Liver (tissue), 8 donors: ENCODE measurements at regions not wholly inside any gene's neighbourhood (a gene's known extent, or its start where the extent isn't known, plus 50 kb on each side); places are given as distances from the start of the nearest gene placed in this dataset.

ENCODE experiments used
- DNase-seq: peaks from one replicate; pipeline ENCODE4 v3.0.0-alpha.2; 2017; ENCODE audit warnings: low spot score
- H3K27ac ChIP-seq, 2 donors: one replicate each; pipeline ENCODE4 v1.7.0; 2013; ENCODE audit warnings: inconsistent platforms in 2 of 2, low read length in 2 of 2, control low read depth in 1 of 2, low read depth in 1 of 2, mild to moderate bottlenecking in 1 of 2
- H3K27me3 ChIP-seq, 4 donors: one replicate each; pipeline versions ENCODE4 v1.6.1 to v1.7.0; 2013; ENCODE audit warnings: low read length in 3 of 4, inconsistent platforms in 1 of 4, mild to moderate bottlenecking in 1 of 4, moderate library complexity in 1 of 4; ENCODE audit not compliant: control insufficient read depth in 4 of 4, insufficient read depth in 4 of 4
- H3K36me3 ChIP-seq, 4 donors: one replicate each; pipeline versions ENCODE4 v1.6.1 to v1.7.0; 2013; ENCODE audit warnings: low read length in 3 of 4, mild to moderate bottlenecking in 3 of 4, low read depth in 1 of 4, moderate library complexity in 1 of 4; ENCODE audit not compliant: control insufficient read depth in 4 of 4, insufficient read depth in 3 of 4
- H3K4me1 ChIP-seq, 4 donors: one replicate each; pipeline versions ENCODE4 v1.6.1 to v1.7.0; 2013; ENCODE audit warnings: low read length in 3 of 4, mild to moderate bottlenecking in 3 of 4, moderate library complexity in 1 of 4; ENCODE audit not compliant: control insufficient read depth in 4 of 4, insufficient read depth in 4 of 4
- H3K4me3 ChIP-seq, 3 donors: one replicate each; pipeline versions ENCODE4 v1.6.1 to v1.7.0; 2013; ENCODE audit warnings: low read length in 3 of 3, control low read depth in 1 of 3, low read depth in 1 of 3, mild to moderate bottlenecking in 1 of 3
- H3K9ac ChIP-seq, 2 donors: one replicate each; pipeline ENCODE4 v1.7.0; 2013; ENCODE audit warnings: low read length in 2 of 2, mild to moderate bottlenecking in 2 of 2, moderate library complexity in 2 of 2, control low read depth in 1 of 2, low read depth in 1 of 2
- H3K9me3 ChIP-seq, 4 donors: one replicate each; pipeline versions ENCODE4 v1.6.1 to v1.7.0; 2013; ENCODE audit warnings: low read length in 3 of 4; ENCODE audit not compliant: control insufficient read depth in 4 of 4
- EGR1 ChIP-seq, 2 donors: IDR thresholded peaks; 2 replicates each; pipeline ENCODE4 v1.6.1; 2016 to 2018; ENCODE audit warnings: antibody characterized with exemption in 2 of 2, low read depth in 2 of 2
- FOXA1 ChIP-seq: IDR thresholded peaks from 2 replicates; pipeline ENCODE4 v1.6.1; 2016; ENCODE audit warnings: antibody characterized with exemption
- GABPA ChIP-seq, 2 donors: IDR thresholded peaks in 1 of 2; conservative IDR thresholded peaks in 1 of 2; 2 replicates each; pipeline ENCODE4 v1.6.1; 2016; ENCODE audit warnings: antibody characterized with exemption in 2 of 2, mild to moderate bottlenecking in 1 of 2, moderate library complexity in 1 of 2
- HNF4A ChIP-seq, 2 donors: conservative IDR thresholded peaks; 2 replicates each; pipeline ENCODE4 v1.6.1; 2016; ENCODE audit warnings: antibody characterized with exemption in 2 of 2, mild to moderate bottlenecking in 2 of 2
- HNF4G ChIP-seq: IDR thresholded peaks from 2 replicates; pipeline ENCODE4 v1.6.1; 2016; ENCODE audit warnings: antibody characterized with exemption
- JUND ChIP-seq, 2 donors: IDR thresholded peaks; 2 replicates each; pipeline ENCODE4 v1.6.1; 2016; ENCODE audit warnings: antibody characterized with exemption in 2 of 2
- NR2F2 ChIP-seq: IDR thresholded peaks from 2 replicates; pipeline ENCODE4 v1.6.1; 2016; ENCODE audit warnings: antibody characterized with exemption
- RAD21 ChIP-seq, 2 donors: IDR thresholded peaks; 2 replicates each; pipeline ENCODE4 v1.6.1; 2016; ENCODE audit warnings: antibody characterized with exemption in 2 of 2, mild to moderate bottlenecking in 2 of 2
- RXRA ChIP-seq, 2 donors: IDR thresholded peaks; 2 replicates each; pipeline ENCODE4 v1.6.1; 2017 to 2018; ENCODE audit warnings: antibody characterized with exemption in 2 of 2, mild to moderate bottlenecking in 1 of 2
- SP1 ChIP-seq: IDR thresholded peaks from 2 replicates; pipeline ENCODE4 v1.6.1; 2018; ENCODE audit warnings: antibody characterized with exemption, mild to moderate bottlenecking
- YY1 ChIP-seq: IDR thresholded peaks from 2 replicates; pipeline ENCODE4 v1.6.1; 2016; ENCODE audit warnings: antibody characterized with exemption, mild to moderate bottlenecking
- WGBS: extraction: QIAGEN DNeasy Blood & Tissue Kit; methylation state at CpG from one replicate; pipeline ENCODE4 v1.1.7; 2013; 5-methylcytosine and 5-hydroxymethylcytosine counted together
- TF ChIP-seq, protein P1 (sequence below): IDR thresholded peaks from 2 replicates; pipeline ENCODE4 v1.6.1; 2016; ENCODE audit warnings: antibody characterized with exemption
- TF ChIP-seq, protein P2 (sequence below): fragments of 150-350 bp; IDR thresholded peaks from 2 replicates; pipeline ENCODE4 v1.5.1; 2017; ENCODE audit warnings: improper control_type of control experiment, low read depth, low read length; ENCODE audit not compliant: missing input control
- TF ChIP-seq, protein P3 (sequence below): IDR thresholded peaks from 2 replicates; pipeline ENCODE4 v1.6.1; 2016; ENCODE audit warnings: antibody characterized with exemption
- TF ChIP-seq, protein P4 (sequence below): IDR thresholded peaks from 2 replicates; pipeline ENCODE4 v1.6.1; 2016; ENCODE audit warnings: antibody characterized with exemption
- TF ChIP-seq, protein P5 (sequence below): IDR thresholded peaks from 2 replicates; pipeline ENCODE4 v1.6.1; 2016; ENCODE audit warnings: antibody characterized with exemption, mild to moderate bottlenecking
- donor health status: healthy.
- donor health status: healthy.
- donor health status: healthy.
- donor health status: healthy.
- donor health status: healthy.

DNA sequence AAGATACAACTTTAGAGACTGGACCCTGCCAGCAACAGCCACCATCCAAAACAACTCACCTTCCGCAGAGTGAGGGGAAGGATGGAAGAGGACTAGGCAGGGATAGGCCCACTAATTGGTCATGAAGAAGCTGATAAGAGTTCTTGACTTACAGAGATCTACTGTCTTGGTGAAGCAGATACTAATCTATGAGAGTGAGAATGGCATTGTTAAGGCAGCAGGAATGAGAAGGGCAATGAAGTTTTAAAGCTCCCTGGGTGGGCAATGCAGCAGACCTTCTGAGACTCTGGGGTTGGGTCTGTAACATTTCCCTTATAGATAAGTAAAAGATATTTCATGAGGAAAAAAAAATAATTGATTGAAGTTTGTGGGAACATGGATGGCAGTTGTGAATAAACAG lies 63.7 kb downstream of the KLF12 start:
- DNase-seq = no peak
- Histone ChIP-seq H3K9ac (no peak overlapping the region), H3K4me3 (no peak overlapping the region), H3K36me3 (no peaks in the 10 kb centered on the region), H3K27me3 (no peaks in the 10 kb centered on the region), H3K27ac (no peak overlapping the region), H3K9me3 (no peaks in the 10 kb centered on the region), H3K4me1 (peaks cover 0 to 18% (median 7%) of the 10 kb centered on the region in 4 donors)
- no peak for TF ChIP-seq GABPA (IDR thresholded peaks at IDR 0.05 in 1 of 2, conservative IDR thresholded peaks at IDR 0.05 in 1 of 2)
- no peak for TF ChIP-seq NR2F2
- TF ChIP-seq, protein P1, sequence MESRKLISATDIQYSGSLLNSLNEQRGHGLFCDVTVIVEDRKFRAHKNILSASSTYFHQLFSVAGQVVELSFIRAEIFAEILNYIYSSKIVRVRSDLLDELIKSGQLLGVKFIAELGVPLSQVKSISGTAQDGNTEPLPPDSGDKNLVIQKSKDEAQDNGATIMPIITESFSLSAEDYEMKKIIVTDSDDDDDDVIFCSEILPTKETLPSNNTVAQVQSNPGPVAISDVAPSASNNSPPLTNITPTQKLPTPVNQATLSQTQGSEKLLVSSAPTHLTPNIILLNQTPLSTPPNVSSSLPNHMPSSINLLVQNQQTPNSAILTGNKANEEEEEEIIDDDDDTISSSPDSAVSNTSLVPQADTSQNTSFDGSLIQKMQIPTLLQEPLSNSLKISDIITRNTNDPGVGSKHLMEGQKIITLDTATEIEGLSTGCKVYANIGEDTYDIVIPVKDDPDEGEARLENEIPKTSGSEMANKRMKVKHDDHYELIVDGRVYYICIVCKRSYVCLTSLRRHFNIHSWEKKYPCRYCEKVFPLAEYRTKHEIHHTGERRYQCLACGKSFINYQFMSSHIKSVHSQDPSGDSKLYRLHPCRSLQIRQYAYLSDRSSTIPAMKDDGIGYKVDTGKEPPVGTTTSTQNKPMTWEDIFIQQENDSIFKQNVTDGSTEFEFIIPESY = no peak
- TF ChIP-seq FOXA1 = no peak
- TF ChIP-seq, protein P2, sequence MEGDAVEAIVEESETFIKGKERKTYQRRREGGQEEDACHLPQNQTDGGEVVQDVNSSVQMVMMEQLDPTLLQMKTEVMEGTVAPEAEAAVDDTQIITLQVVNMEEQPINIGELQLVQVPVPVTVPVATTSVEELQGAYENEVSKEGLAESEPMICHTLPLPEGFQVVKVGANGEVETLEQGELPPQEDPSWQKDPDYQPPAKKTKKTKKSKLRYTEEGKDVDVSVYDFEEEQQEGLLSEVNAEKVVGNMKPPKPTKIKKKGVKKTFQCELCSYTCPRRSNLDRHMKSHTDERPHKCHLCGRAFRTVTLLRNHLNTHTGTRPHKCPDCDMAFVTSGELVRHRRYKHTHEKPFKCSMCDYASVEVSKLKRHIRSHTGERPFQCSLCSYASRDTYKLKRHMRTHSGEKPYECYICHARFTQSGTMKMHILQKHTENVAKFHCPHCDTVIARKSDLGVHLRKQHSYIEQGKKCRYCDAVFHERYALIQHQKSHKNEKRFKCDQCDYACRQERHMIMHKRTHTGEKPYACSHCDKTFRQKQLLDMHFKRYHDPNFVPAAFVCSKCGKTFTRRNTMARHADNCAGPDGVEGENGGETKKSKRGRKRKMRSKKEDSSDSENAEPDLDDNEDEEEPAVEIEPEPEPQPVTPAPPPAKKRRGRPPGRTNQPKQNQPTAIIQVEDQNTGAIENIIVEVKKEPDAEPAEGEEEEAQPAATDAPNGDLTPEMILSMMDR = no peak
- TF ChIP-seq, protein P3, sequence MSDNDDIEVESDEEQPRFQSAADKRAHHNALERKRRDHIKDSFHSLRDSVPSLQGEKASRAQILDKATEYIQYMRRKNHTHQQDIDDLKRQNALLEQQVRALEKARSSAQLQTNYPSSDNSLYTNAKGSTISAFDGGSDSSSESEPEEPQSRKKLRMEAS = no peak
- no peak for TF ChIP-seq EGR1 (IDR thresholded peaks at IDR 0.05; ENCODE audit: low read depth in 2 of 2)
- TF ChIP-seq RXRA (IDR thresholded peaks at IDR 0.05) = no peak
- TF ChIP-seq RAD21 (IDR thresholded peaks at IDR 0.05) = no peak
- TF ChIP-seq, protein P4, sequence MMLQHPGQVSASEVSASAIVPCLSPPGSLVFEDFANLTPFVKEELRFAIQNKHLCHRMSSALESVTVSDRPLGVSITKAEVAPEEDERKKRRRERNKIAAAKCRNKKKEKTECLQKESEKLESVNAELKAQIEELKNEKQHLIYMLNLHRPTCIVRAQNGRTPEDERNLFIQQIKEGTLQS = no peak
- TF ChIP-seq SP1 = no peak
- no peak for TF ChIP-seq YY1
- TF ChIP-seq, protein P5, sequence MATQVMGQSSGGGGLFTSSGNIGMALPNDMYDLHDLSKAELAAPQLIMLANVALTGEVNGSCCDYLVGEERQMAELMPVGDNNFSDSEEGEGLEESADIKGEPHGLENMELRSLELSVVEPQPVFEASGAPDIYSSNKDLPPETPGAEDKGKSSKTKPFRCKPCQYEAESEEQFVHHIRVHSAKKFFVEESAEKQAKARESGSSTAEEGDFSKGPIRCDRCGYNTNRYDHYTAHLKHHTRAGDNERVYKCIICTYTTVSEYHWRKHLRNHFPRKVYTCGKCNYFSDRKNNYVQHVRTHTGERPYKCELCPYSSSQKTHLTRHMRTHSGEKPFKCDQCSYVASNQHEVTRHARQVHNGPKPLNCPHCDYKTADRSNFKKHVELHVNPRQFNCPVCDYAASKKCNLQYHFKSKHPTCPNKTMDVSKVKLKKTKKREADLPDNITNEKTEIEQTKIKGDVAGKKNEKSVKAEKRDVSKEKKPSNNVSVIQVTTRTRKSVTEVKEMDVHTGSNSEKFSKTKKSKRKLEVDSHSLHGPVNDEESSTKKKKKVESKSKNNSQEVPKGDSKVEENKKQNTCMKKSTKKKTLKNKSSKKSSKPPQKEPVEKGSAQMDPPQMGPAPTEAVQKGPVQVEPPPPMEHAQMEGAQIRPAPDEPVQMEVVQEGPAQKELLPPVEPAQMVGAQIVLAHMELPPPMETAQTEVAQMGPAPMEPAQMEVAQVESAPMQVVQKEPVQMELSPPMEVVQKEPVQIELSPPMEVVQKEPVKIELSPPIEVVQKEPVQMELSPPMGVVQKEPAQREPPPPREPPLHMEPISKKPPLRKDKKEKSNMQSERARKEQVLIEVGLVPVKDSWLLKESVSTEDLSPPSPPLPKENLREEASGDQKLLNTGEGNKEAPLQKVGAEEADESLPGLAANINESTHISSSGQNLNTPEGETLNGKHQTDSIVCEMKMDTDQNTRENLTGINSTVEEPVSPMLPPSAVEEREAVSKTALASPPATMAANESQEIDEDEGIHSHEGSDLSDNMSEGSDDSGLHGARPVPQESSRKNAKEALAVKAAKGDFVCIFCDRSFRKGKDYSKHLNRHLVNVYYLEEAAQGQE = no peak
- TF ChIP-seq JUND (IDR thresholded peaks at IDR 0.05) = no peak
- no peak for TF ChIP-seq HNF4G
- WGBS = 94% methylated on average over 1 of the region's 1 CpG

DNA sequence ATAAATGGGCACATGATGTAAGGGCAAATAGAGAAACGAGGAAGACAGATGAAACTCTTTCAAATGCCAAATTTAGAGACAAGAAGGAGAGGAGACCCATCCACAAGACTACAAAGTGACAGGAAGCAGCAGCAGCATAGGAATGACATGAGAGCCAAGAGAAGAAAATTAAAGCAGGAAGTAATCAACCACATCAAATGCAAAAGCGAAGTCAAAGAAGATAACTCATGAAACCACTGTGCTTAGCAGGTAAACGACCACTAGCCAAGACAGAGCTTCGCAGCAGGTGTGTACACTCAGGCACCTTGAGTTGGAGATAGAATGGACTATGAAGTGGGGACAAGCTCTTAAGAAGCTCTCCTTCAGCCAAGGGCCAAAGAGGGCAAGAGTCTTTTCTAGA lies 64.1 kb downstream of the KLF12 start:
- Histone ChIP-seq H3K27me3 (no peaks in the 10 kb centered on the region), H3K36me3 (no peaks in the 10 kb centered on the region), H3K9ac (no peak overlapping the region), H3K9me3 (no peaks in the 10 kb centered on the region), H3K4me1 (peaks cover 0 to 16% (median 6%) of the 10 kb centered on the region in 4 donors), H3K27ac (no peak overlapping the region), H3K4me3 (no peak overlapping the region)
- no peak for DNase-seq
- 78% methylated on average over 4 of the region's 4 CpGs for WGBS
- TF ChIP-seq YY1 (no peak), HNF4A (conservative IDR thresholded peaks at IDR 0.05) (no peak), JUND (IDR thresholded peaks at IDR 0.05) (no peak), EGR1 (IDR thresholded peaks at IDR 0.05; ENCODE audit: low read depth in 2 of 2) (no peak), NR2F2 (no peak), RXRA (IDR thresholded peaks at IDR 0.05) (no peak)
- TF ChIP-seq, protein P5 = no peak
- TF ChIP-seq, protein P2 = no peak
